Peyer's patch (tissue), 4 donors: ENCODE measurements at regions not wholly inside any gene's neighbourhood (a gene's known extent, or its start where the extent isn't known, plus 50 kb on each side); places are given as distances from the start of the nearest gene placed in this dataset.

Experiments used
- CTCF ChIP-seq, 6 experiments: fragments of 450-650 bp in 4 of 6; fragments of 200-600 bp in 2 of 6; sonication (generic) in 1 of 6; IDR thresholded peaks; one replicate each; pipeline ENCODE4 v1.5.1; 2017 to 2019; ENCODE audit warnings: antibody characterized with exemption in 6 of 6, mild to moderate bottlenecking in 3 of 6, moderate library complexity in 1 of 6
- POLR2A ChIP-seq, 2 donors: fragments of 450-650 bp; IDR thresholded peaks; one replicate each; pipeline ENCODE4 v1.5.1; 2017; ENCODE audit warnings: antibody characterized with exemption in 2 of 2, mild to moderate bottlenecking in 2 of 2, moderate library complexity in 2 of 2

GRCh38 chr6:41464481-41464880, 81.7 kb upstream of the FOXP4 start:
- TF ChIP-seq CTCF (IDR thresholded peaks at IDR 0.05): no peak
- no peak for TF ChIP-seq POLR2A (IDR thresholded peaks at IDR 0.05)
